Testis (tissue), 2 donors: ENCODE measurements at regions not wholly inside any gene's neighbourhood (a gene's known extent, or its start where the extent isn't known, plus 50 kb on each side); places are given as distances from the start of the nearest gene placed in this dataset.
"Not testable (repeated sequence)": the region's sequence is repeated elsewhere in the genome, so short reads cannot be mapped to it uniquely, and the experiment has no call there.

Experiments
- DNase-seq: peaks from one replicate; pipeline ENCODE4 v3.0.0-alpha.2; 2019
- H3K27ac ChIP-seq, 2 donors: fragments of 200-600 bp; sonication (generic); one replicate each; pipeline ENCODE4 v1.5.1; 2019
- H3K27me3 ChIP-seq: fragments of 200-600 bp; sonication (generic); one replicate; pipeline ENCODE4 v1.5.1; 2019
- H3K36me3 ChIP-seq: fragments of 200-600 bp; sonication (generic); one replicate; pipeline ENCODE4 v1.5.1; 2017; ENCODE audit warnings: low read depth; ENCODE audit errors: missing control alignments
- H3K4me1 ChIP-seq: fragments of 200-600 bp; sonication (generic); one replicate; pipeline ENCODE4 v1.5.1; 2019
- H3K4me3 ChIP-seq, 2 donors: fragments of 200-600 bp; sonication (generic); one replicate each; pipeline ENCODE4 v1.5.1; 2017 to 2019
- H3K9me3 ChIP-seq: fragments of 200-600 bp; sonication (generic); one replicate; pipeline ENCODE4 v1.5.1; 2017
- WGBS, 2 donors: methylation state at CpG; one replicate each; pipeline ENCODE4 v1.1.5; 2018; 5-methylcytosine and 5-hydroxymethylcytosine counted together
- intact Hi-C: fragments of 100-400 bp; cut with DNase I; formaldehyde crosslinking; loops from one replicate; pipeline ENCODE4 v1.15.1; 2023; ENCODE audit warnings: low total_unique reads

DNA sequence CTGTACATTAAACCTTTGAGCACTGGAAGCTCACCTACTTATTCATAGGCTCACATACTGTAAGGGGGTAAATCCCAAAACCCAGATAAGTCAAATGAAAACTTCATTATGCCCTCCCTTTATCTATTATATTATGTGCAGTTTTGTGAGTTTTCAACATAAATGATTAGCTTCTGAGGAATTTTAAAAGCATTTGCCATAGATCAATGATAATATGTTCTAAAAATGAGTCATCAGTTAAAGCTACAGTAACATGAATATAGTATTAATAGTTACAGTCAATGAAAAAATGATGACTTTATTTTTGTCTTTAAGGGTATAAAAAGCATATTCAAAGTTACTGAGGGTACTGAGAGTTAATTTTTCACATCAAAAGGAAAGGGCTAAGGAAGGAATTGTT, 151.9 kb downstream of the SPATA31A6 start:
- DNase-seq, H3K27me3 ChIP-seq, H3K4me1 ChIP-seq, H3K9me3 ChIP-seq, H3K27ac ChIP-seq, H3K4me3 ChIP-seq, H3K36me3 ChIP-seq, intact Hi-C loops: not testable (repeated sequence)

DNA sequence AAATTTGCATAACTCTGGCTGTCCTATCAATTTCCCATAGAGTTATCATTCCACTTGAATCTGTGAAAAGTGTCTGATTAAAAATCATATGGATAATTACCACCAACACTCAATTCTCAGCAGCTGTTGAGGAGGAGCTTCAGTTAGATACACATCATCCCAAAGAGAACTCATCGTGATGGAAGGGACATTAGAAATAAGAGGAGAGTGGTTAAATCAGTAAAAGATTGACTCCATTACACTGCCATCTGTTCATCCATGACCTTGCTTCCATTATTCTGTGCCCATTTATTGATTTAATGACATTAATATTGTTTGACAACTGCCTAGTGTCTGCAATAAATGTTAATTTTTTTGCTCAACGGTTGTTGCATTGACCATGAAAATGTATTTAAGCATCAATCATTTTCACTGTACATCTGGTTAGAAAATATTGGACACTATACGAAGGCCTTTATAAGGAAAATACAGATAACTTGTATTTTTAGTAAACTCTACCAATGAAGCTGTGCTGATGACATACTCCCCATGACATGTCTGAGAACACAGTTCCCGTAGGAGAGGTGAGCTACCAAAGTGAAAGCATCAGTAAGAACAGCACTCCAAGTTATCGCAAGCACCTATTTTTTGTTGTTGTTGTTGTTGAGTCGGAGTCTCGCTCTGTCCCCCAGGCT, 152.7 kb downstream of the SPATA31A6 start:
- DNase-seq, H3K27me3 ChIP-seq, H3K4me1 ChIP-seq, H3K27ac ChIP-seq, intact Hi-C loops, H3K9me3 ChIP-seq, H3K36me3 ChIP-seq, H3K4me3 ChIP-seq: not testable (repeated sequence)
- whole genome bisulfite sequencing, 2 donors, result 69 to 70% methylated on average over 7 of the region's 7 CpGs

DNA sequence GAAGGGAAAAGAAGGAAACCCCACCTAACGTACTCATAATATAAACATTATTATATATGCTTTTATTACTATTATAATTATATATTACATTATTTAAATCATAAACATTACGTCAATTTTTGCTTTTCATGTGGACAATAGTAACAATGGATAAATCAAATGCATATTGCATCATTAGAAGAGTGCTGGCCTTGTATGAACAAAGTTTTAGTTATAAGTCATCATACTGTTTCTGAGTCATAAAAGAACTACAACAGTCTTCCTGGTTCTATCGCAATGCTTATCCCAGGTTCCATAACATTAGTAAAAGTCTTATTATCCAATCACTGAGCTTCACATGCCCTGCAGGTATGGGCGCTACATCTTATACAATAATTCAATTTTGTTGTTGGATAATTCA, 154.8 kb downstream of the SPATA31A6 start:
- WGBS, 2 donors, result 87 to 92% methylated on average over 4 of the region's 4 CpGs
- H3K4me1 ChIP-seq, H3K27ac ChIP-seq: not testable (repeated sequence)

DNA sequence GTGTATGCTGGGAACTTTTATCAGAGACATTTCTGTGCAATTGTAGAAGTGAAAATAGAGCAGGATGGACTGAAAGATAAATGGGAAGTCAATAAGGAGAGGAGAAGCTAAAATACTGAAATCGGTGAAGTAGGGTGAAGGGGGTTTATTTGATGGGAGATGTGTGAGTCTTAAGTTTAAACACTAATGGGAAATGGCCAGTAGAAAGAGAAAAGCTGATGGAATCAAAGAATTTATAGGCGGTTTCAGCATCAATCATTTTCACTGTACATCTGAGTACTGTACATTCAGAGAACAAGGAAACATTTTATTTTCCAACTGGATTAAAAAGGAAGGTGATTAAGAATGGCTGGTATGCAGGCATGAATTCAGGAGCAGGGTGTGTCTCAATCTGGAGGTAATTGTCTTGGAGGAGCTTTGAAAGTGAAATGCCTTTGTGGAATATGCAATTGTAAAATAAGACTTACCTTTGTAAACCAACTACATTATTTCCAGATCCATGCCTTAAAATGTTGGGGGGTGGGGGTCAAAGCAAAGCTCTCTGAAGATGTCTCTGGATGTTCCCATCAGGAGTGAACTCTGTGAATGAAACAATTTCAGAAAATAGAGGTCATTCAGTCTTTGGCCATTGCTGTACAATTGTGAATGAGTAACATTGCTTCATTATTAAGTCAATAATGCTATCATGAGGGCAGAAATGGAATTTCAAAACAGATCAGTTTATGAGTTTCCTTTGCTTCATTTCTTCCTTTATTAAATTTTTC, 156.4 kb downstream of the SPATA31A6 start:
- H3K27me3 ChIP-seq, H3K9me3 ChIP-seq, H3K27ac ChIP-seq, intact Hi-C loops, H3K4me1 ChIP-seq, DNase-seq, H3K4me3 ChIP-seq, H3K36me3 ChIP-seq: not testable (repeated sequence)
- WGBS, 2 donors, result 86 to 88% methylated on average over 2 of the region's 2 CpGs

More for the DNA sequence above, 154.8 kb downstream of the SPATA31A6 start:
- DNase-seq, H3K4me3 ChIP-seq, H3K9me3 ChIP-seq, H3K36me3 ChIP-seq, intact Hi-C loops, H3K27me3 ChIP-seq: not testable (repeated sequence)

DNA sequence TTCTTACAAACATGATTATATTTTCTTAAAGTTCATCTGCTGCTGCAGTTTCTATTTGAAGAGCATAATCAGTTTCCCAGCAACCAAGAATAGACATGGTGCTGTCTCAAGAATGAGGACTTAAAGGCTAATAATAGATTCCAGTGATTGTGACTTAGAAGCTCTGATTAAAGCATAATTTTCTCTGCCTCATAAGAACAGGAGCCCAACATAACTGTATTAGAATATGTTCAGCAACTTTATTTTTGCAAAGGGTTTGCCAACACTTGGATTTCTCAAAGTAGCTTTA, 156.9 kb downstream of the SPATA31A6 start:
- not testable (repeated sequence) for H3K36me3 ChIP-seq, DNase-seq, H3K27me3 ChIP-seq

DNA sequence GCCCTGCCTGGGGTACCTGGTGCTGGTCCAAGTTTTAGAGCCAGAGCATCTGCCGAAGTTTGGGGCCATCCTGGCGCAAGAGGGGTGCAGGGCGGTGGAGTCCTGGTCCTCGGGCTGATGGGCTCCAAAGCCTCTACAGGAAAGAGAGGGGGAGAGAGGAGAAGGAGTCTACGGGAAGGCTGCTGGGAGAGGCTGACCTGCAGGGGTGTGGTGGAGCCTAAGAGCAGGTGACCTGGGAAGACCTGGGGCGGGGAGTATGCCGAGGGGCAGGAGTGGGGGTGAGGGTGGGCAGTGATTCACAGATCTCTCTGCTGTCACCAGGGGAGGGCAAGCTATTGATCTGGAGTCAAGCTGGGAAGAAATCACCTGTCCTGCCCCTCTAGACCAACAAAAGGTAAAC, 158.4 kb downstream of the SPATA31A6 start:
- H3K27me3 ChIP-seq, intact Hi-C loops, H3K9me3 ChIP-seq, DNase-seq, H3K4me1 ChIP-seq, H3K27ac ChIP-seq, H3K36me3 ChIP-seq, H3K4me3 ChIP-seq: not testable (repeated sequence)
- 79 to 81% methylated on average over 6 of the region's 7 CpGs for WGBS, 2 donors

More for the DNA sequence above, 156.9 kb downstream of the SPATA31A6 start:
- H3K4me3 ChIP-seq, H3K27ac ChIP-seq, intact Hi-C loops, H3K9me3 ChIP-seq, H3K4me1 ChIP-seq: not testable (repeated sequence)

DNA sequence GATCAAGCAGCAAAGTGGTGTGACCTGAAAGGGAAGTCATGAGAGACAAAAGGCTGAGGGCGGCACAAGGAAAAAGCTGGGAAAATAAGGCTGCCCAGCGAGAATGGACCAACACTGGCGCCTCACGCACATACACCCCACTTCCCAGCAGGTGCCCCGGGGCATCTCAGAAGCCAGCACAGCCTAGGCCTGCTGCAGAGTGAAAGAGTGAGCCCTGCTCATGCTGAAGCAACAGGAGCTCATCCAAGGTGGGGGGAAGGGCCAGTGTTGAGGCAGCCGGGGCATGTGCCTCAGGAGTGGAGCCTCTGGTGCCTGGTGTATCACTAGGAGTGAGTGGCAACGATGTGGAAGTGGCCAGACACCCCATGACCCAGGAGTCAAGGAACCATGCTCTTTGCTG, 158.8 kb downstream of the SPATA31A6 start:
- H3K27me3 ChIP-seq, DNase-seq, H3K27ac ChIP-seq, H3K36me3 ChIP-seq, H3K4me1 ChIP-seq, H3K9me3 ChIP-seq, intact Hi-C loops, H3K4me3 ChIP-seq: not testable (repeated sequence)
- 77 to 78% methylated on average over 5 of the region's 7 CpGs for WGBS, 2 donors

DNA sequence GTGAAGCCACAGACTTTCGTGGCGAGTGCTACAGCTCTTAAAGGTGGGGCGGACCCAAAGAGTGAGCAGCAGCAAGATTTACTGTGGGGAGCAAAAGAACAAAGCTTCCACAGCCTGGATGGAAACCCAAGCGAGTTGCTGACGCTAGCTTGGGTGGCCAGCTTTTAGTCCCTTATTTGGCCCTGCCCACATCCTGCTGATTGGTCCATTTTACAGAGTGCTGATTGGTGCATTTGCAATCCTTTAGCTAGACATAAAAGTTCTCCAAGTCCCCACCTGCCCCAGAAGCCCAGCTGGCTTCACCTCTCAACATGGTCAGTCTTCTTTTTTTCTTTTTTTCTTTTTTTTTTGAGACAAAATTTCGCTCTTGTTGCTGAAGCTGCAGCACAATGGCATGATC, 161.0 kb downstream of the SPATA31A6 start:
- H3K9me3 ChIP-seq, DNase-seq, H3K27ac ChIP-seq, H3K4me3 ChIP-seq, H3K36me3 ChIP-seq, H3K4me1 ChIP-seq, H3K27me3 ChIP-seq, intact Hi-C loops: not testable (repeated sequence)
- WGBS, 2 donors, result 64 to 68% methylated on average over 6 of the region's 6 CpGs

DNA sequence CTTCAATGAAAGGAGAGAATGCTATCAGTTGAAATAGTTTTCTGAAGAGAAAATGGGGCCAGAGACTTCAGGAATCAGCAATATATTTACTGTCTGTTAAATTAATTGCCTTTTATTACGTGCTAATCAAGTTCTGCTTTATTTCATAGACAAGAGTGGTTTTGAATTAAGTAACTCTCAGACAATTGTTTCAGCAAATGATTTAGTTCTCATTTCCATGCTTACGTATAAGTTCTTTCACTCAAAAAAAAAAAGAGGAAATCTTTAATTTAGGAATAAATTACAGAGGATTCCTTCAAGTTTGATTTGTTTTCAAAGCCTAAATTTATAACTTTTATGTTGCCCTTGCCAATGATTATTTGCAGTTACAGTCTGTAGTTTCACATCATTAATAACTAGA, 163.5 kb downstream of the SPATA31A6 start:
- 79% methylated on average over 2 of the region's 2 CpGs; no CpG with 5 or more reads in 1 of the 2 donors for WGBS, 2 donors
- H3K27me3 ChIP-seq, H3K4me3 ChIP-seq, DNase-seq, H3K27ac ChIP-seq, H3K4me1 ChIP-seq, H3K9me3 ChIP-seq, intact Hi-C loops, H3K36me3 ChIP-seq: not testable (repeated sequence)

DNA sequence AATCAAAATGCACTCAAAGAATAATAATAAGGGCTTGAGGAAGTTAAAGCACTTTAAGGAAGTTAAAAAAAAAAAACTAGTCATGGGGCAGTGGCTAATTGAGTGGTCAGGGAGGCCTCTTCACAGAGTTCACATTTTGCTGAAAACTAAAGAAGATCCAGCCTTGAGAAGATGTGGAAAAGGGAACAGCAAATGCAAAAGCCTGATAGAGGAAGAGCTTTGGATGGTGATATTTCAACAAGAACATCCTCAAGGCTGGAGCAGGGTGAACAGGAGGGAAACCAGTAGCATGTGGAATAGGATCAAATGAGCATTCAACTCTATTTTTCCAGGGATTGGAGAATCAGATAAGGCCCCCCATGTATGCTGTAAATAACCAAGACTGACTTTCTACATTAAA, 165.7 kb downstream of the SPATA31A6 start:
- H3K27me3 ChIP-seq, DNase-seq, H3K36me3 ChIP-seq, H3K4me1 ChIP-seq, H3K9me3 ChIP-seq, H3K27ac ChIP-seq, intact Hi-C loops, H3K4me3 ChIP-seq: not testable (repeated sequence)

DNA sequence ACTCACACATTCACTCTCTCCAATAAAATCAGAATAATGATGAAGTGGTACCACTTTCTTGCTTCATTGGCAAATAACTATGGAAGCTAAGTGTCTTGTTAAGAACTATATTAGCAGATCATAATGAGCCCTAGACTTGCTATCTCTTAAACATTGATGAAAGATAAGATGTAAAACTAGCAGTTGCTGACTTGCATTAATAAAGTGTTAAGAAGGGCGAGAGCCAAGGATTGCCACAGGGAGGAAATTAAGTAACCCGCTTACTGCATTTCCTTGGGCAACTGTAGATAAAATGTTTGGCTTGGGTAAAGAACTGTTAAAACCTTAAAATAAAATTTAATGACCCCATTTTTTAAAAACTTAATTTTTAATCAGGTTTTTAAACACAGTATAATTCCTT, 167.0 kb downstream of the SPATA31A6 start:
- WGBS, 2 donors, result no CpG with 5 or more reads among the region's 2 CpGs
- DNase-seq, result not testable (repeated sequence)

DNA sequence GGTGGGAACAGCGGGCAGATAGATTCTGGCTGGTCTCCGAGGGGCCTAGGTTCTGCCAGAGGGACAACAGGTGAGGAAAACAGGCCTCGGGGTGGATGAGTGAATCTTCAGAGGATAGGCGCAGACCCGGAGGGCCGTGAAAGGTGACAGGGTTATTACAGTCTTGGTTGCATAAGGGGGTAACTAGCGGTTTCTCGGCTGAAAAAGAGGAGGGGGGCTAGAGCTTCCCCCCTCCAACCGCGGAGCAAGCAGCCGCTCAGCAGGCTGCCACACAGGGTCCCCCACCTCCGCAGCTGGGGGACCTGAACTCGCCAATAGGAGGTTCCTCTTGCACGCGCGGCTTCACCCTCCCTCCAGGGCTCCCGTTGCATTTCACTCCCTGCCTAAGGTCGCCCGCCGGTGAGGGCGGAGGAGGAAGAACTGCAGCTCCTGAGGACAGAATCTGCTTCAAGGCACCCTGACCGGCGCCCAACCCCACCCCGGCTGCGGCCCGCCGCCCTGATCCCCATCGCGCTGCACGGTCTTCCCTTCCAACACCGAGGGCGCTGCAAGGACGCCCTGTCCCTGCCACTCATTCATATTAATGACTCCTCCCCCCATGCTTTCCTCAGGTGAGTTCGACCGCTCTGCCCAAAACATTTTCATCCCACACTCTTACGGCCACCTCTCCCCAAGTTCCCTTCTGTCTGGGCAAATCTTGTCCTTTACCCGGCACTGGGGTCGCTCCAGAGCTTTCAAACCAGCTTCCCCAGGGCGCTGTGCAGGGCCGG, 174.3 kb downstream of the SPATA31A6 start:
- H3K27me3 ChIP-seq, DNase-seq, H3K27ac ChIP-seq, H3K4me1 ChIP-seq, H3K4me3 ChIP-seq, intact Hi-C loops, H3K36me3 ChIP-seq, H3K9me3 ChIP-seq: not testable (repeated sequence)
- 23 to 27% methylated on average over 24 to 28 of the region's 40 CpGs for WGBS, 2 donors

More for the DNA sequence above, 167.0 kb downstream of the SPATA31A6 start:
- H3K4me3 ChIP-seq, H3K4me1 ChIP-seq, H3K27me3 ChIP-seq, H3K9me3 ChIP-seq, H3K27ac ChIP-seq, H3K36me3 ChIP-seq, intact Hi-C loops: not testable (repeated sequence)
